Activated naive CD4-positive, alpha-beta T cell treated with anti-CD3 and anti-CD28 coated beads, Interleukin-2, amount 50 U/mL, for 16 hours (primary cell): ENCODE measurements at regions not wholly inside any gene's neighbourhood (a gene's known extent, or its start where the extent isn't known, plus 50 kb on each side); places are given as distances from the start of the nearest gene placed in this dataset.

Source experiments
- DNase-seq: peaks from one replicate; pipeline ENCODE4 v3.0.0-alpha.2; 2020

DNA sequence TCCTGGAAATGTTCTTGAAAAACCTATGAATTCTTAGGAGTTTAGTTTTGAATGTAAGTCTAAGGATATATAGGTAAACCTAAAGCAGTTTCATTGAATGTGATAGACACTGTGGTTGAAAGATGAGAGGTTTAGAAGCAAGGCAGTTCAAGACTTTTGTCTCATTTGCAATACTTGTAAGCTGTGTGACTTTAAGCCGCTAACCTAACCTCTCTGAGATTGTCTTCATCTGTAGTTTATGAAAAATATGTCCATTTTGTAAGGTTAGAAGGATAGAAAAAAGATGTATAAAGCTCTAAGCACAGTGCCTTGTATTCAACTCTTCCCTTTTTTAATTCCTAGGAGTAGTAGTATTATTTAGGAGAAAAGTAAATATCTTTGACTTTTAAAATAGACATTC lies 306.6 kb upstream of the ARRDC4 start:
- DNase-seq: no peak

GRCh38 chr15:97654481-97655076 lies 305.9 kb upstream of the ARRDC4 start:
- no peak for DNase-seq

DNA sequence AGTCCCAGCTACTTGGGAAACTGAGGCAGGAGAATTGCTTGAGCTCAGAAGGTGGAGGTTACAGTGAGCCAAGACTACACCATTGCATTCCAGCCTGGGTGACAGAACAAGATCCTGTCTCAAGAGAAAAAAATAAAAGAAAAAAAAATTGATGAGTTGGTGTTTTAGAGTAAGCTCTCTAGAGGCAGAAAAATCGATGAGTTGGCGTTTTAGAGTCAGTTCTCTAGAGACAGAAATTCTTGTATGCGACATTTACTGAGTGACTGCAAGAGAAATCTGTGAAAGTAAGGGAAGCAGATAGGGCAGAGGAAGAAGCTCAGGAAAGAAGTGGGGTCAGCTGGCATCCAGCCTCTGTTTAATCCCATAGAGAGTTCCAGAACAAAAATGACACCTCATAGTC lies 298.7 kb upstream of the ARRDC4 start:
- DNase-seq: no peak

GRCh38 chr15:97672586-97672985 lies 287.9 kb upstream of the ARRDC4 start:
- no peak for DNase-seq

- DNase-seq: no peak
These were observed 281.8 kb upstream of the ARRDC4 start for GRCh38 chr15:97678656-97679055.

GRCh38 chr15:97679106-97679688 lies 281.3 kb upstream of the ARRDC4 start:
- no peak for DNase-seq

- no peak for DNase-seq
These were observed 279.8 kb upstream of the ARRDC4 start for GRCh38 chr15:97680606-97681220.

- DNase-seq: no peak
These were observed 276.7 kb upstream of the ARRDC4 start for GRCh38 chr15:97683831-97684230.

- no peak for DNase-seq
These were observed 276.3 kb upstream of the ARRDC4 start for GRCh38 chr15:97684249-97684648.

DNA sequence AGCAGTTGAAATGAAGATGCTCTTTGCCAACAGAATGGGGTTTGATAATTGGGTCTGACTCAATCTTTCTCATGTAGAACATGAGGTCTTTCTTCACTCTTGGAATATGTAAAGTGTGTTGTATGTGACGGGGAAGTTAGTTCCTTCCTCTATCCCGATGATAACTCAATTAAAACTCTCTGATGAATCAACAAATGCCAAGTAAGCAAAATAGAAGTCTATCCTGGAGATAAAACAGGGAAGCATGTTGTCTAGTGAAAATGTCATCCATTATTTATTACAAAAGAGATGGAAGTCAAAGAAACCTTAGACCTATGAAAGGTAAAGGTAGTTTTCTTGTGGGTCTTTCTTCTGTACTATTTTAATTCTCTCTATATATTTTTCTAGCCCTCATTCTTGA lies 274.2 kb upstream of the ARRDC4 start:
- DNase-seq: no peak

DNA sequence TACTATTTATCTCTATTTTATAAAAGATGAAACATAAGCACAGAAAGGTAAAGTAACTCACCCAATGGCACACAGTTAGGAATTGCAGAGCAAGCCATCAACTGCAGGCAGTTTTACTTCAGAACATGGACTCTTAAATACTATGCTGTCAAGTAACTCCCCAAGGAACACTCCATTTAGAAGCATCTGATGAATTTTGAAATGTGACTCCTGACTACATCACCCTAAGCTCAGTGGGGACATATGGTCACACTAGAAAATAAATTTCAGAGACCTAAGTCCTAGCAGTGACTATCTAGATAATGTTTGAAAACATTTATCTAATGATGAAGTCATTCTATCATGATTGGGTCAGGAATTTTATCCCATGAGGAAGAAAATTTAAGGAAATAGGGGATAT lies 272.8 kb upstream of the ARRDC4 start:
- DNase-seq: no peak

DNA sequence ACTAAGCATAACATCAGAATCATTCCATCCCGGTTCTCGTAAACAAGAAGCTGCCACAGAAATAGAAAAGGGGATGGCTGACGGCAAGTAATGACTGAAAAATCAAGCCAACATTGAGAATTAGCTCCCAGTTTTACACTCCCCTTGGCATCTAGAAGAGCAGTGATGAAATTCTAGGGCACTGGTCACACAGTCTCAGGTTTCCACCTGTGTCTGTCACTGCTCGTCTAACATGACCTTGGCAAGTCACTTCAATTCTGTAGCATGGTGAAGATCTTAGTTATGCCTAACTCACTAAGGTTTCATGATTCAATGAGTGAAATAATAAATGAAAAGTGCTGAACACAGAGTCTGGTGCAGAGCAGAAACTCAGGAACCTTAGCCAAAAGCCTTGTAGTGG lies 272.3 kb upstream of the ARRDC4 start:
- no peak for DNase-seq

DNA sequence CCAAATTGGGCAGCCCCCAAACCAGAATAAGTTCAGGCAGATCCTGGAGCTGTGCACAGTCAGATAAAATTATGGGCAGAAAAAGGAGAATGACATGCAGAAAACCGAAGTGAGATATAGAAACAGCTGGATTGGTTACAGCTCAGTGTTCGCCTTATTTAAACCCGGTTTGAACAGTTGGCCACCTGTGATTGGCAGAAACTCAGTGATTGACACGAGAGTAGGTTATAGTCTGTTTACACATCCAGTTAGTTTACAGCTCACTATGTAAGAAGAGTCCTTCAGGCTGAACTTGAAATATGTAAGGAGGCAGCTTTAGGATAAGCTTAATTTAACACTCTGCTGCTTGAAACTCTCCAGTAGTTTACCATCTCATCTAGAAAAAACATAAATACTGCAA lies 271.6 kb upstream of the ARRDC4 start:
- no peak for DNase-seq

- no peak for DNase-seq
These were observed 269.4 kb upstream of the ARRDC4 start for GRCh38 chr15:97691078-97691477.

DNA sequence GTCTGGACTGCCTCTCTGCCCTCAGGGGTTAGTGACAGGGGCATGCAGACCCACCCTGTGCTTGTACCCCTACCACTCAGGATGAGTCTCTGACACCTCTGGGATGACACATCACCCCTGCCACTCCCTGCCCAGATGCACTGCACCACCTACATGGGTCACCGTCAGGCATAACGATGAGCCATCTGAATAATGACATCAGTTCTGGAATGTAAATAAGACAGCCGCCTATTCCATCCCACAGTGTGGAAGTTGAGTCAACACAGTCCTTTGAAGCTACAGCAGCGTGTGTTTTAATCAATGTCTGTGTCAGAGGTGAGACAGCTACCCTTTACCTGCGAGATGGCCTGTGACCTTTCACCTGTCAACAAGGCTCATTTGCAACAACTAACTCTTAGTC lies 268.7 kb upstream of the ARRDC4 start:
- DNase-seq: no peak

DNA sequence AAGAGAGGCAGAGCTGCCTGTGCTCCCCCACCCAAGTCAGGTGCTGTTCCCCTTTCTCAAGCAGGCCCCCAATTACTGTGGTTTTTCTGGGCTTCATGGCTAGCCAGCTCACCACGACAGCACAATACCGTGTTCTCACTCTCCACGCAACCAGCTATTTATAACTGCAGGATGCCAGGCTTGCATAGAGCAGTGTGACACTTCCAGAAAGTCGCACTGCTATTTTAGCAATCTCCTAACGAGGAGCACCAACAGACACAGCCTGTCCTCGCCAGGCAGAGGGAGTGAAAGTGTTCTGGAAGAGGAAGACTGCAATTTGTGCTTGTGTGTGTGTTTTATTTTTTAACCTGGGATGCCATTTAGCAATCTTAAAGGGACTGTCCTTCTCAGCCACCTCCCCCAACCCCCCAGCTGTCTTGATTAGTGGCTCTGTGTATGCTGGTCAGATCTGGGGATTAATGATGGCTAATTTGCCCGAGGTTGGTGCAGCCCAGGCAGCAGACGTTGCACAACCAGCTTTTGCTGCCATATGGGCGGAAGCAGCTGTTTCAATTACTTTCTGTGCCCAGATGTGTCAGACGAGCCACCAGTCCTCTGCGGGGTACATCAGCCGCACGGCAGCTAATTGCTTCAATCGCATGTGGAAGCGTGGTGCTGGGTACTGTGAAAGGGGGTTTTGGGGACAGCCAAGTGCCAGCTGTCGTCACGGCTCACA lies 268.0 kb upstream of the ARRDC4 start:
- no peak for DNase-seq

- no peak for DNase-seq
These were observed 266.0 kb upstream of the ARRDC4 start for GRCh38 chr15:97694456-97694855.

- no peak for DNase-seq
These were observed 257.1 kb upstream of the ARRDC4 start for GRCh38 chr15:97703400-97703799.

- DNase-seq: no peak
These were observed 254.4 kb upstream of the ARRDC4 start for GRCh38 chr15:97706059-97706458.

- DNase-seq: no peak
These were observed 252.3 kb upstream of the ARRDC4 start for GRCh38 chr15:97708252-97708651.

GRCh38 chr15:97712530-97712929 lies 248.0 kb upstream of the ARRDC4 start:
- DNase-seq: no peak

GRCh38 chr15:97717806-97718205 lies 242.7 kb upstream of the ARRDC4 start:
- no peak for DNase-seq

GRCh38 chr15:97718509-97718908 lies 242.0 kb upstream of the ARRDC4 start:
- no peak for DNase-seq

DNA sequence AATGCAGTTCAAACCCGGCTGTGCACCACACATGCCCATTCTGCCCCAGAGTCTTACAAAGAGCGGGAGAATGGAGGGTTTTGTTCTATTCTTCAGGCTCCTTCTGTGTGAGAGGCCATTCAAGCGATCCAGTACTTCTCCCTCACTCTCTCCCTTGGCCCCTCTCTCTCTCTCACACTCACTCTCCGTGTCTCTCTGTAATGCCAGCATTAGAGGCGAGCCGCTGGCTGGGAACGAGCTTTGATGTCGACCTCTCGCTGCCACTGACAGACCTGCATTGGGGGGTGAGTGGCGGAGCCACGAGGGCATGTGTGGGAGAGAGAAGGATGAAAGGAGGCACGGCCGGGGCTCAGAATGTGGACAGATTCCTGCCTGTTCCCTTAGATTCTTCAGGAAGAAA lies 231.7 kb upstream of the ARRDC4 start:
- DNase-seq: no peak
